Gastroesophageal sphincter (tissue), 4 donors: ENCODE measurements at regions not wholly inside any gene's neighbourhood (a gene's known extent, or its start where the extent isn't known, plus 50 kb on each side); places are given as distances from the start of the nearest gene placed in this dataset.

Experiments used
- ATAC-seq: fragments of 150-250 bp; one replicate; pipeline ENCODE4 v1.9.1; 2016; ENCODE audit warnings: mild to moderate bottlenecking, moderate library complexity
- H3K27ac ChIP-seq, 4 donors: fragments of 200-600 bp; sonication (generic) in 3 of 4; 1 replicate in 3 of 4; 2 replicates in 1 of 4; pipeline ENCODE4 v1.5.1; 2016 to 2019
- H3K27me3 ChIP-seq: fragments of 200-600 bp; sonication (generic); one replicate; pipeline ENCODE4 v1.5.1; 2019
- H3K36me3 ChIP-seq, 2 donors: fragments of 200-600 bp; sonication (generic); one replicate each; pipeline ENCODE4 v1.5.1; 2019; ENCODE audit warnings: control low read depth in 1 of 2
- H3K4me1 ChIP-seq, 3 donors: fragments of 200-600 bp; sonication (generic); 1 replicate in 2 of 3; 2 replicates in 1 of 3; pipeline ENCODE4 v1.5.1; 2016 to 2019; ENCODE audit warnings: control low read depth in 2 of 3
- H3K4me3 ChIP-seq, 2 donors: fragments of 200-600 bp; sonication (generic); one replicate each; pipeline ENCODE4 v1.5.1; 2019; ENCODE audit warnings: mild to moderate bottlenecking in 1 of 2, moderate library complexity in 1 of 2
- H3K9me3 ChIP-seq, 3 donors: fragments of 200-600 bp; sonication (generic); one replicate each; pipeline ENCODE4 v1.5.1; 2017 to 2019; ENCODE audit warnings: control low read depth in 2 of 3
- EP300 ChIP-seq: sonication (generic); formaldehyde crosslinking; IDR thresholded peaks from one replicate; pipeline ENCODE4 v1.6.1; 2017; ENCODE audit warnings: antibody characterized with exemption, mild to moderate bottlenecking
- POLR2A ChIP-seq, 2 donors: fragments of 450-650 bp; IDR thresholded peaks; one replicate each; pipeline ENCODE4 v1.6.1; 2017; ENCODE audit warnings: antibody characterized with exemption in 2 of 2, mild to moderate bottlenecking in 2 of 2, moderate library complexity in 1 of 2
- POLR2AphosphoS5 ChIP-seq: sonication (generic); formaldehyde crosslinking; IDR thresholded peaks from one replicate; pipeline ENCODE4 v1.6.1; 2017; ENCODE audit warnings: antibody characterized with exemption
- WGBS, 2 donors: methylation state at CpG; one replicate each; pipeline ENCODE4 v1.1.5; 2018; ENCODE audit warnings: low coverage in 1 of 2; 5-methylcytosine and 5-hydroxymethylcytosine counted together
- TF ChIP-seq, protein P1 (sequence below), 4 experiments: fragments of 200-600 bp in 2 of 4; fragments of 450-650 bp in 2 of 4; sonication (generic) in 1 of 4; IDR thresholded peaks; one replicate each; pipeline ENCODE4 v1.5.1; 2017 to 2019; ENCODE audit warnings: antibody characterized with exemption in 4 of 4, mild to moderate bottlenecking in 2 of 4, moderate library complexity in 2 of 4

DNA sequence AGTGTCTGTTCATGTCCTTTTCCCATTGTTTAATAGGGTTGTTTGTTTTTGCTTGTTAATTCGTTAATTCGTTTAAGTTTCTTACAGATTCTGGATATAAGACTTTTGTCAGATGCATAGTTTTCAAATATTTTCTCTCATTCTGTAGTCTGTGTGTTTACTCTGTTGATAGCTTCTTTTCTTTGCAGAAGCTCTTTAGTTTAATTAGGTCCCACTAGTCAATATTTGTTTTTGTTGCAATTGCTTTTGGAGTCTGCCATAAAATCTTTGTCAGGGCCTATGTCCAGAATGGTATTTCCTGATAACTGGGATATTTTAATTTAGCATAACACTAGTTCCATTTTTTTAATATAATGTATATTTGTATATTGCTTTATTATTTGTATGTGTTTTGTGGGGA lies 1380.1 kb downstream of the SUCLG1 start:
- Histone ChIP-seq H3K27me3 (no peaks in the 10 kb centered on the region), H3K27ac (no peak overlapping the region), H3K4me3 (no peak overlapping the region), H3K9me3 (no peaks in the 10 kb centered on the region), H3K4me1 (peaks cover 0 to 16% (median 0%) of the 10 kb centered on the region in 3 donors), H3K36me3 (no peaks in the 10 kb centered on the region)
- no peak for TF ChIP-seq POLR2A (IDR thresholded peaks at IDR 0.05)
- TF ChIP-seq POLR2AphosphoS5 = no peak
- TF ChIP-seq, protein P1, sequence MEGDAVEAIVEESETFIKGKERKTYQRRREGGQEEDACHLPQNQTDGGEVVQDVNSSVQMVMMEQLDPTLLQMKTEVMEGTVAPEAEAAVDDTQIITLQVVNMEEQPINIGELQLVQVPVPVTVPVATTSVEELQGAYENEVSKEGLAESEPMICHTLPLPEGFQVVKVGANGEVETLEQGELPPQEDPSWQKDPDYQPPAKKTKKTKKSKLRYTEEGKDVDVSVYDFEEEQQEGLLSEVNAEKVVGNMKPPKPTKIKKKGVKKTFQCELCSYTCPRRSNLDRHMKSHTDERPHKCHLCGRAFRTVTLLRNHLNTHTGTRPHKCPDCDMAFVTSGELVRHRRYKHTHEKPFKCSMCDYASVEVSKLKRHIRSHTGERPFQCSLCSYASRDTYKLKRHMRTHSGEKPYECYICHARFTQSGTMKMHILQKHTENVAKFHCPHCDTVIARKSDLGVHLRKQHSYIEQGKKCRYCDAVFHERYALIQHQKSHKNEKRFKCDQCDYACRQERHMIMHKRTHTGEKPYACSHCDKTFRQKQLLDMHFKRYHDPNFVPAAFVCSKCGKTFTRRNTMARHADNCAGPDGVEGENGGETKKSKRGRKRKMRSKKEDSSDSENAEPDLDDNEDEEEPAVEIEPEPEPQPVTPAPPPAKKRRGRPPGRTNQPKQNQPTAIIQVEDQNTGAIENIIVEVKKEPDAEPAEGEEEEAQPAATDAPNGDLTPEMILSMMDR (IDR thresholded peaks at IDR 0.05) = no peak
- no peak for TF ChIP-seq EP300
- no peak for ATAC-seq
- WGBS, 2 donors = 80 to 96% methylated on average over 1 to 2 of the region's 2 CpGs

DNA sequence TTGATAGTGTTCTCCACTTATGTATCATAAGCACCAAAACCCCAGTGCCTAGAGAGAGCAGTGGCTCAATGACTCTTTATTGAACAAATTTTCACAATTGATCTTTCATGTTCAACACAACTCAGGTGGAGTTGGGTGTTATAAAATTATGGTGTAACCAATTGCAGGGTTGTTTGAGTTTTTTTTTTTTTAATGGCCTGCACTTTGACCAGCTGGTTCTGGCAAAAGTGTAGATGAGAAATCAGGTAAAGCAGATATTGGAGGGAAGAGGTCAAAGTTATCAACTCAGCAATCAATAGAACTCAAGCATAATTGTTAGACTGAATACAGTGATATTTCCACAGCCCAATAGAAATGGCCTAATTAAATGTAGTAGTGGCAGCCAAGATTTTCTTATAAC lies 1386.3 kb downstream of the SUCLG1 start:
- Histone ChIP-seq H3K9me3 (no peaks in the 10 kb centered on the region), H3K27ac (no peak overlapping the region), H3K36me3 (no peaks in the 10 kb centered on the region), H3K4me1 (peaks cover 0 to 10% (median 0%) of the 10 kb centered on the region in 3 donors), H3K4me3 (no peak overlapping the region), H3K27me3 (no peaks in the 10 kb centered on the region)
- TF ChIP-seq POLR2AphosphoS5 (no peak), POLR2A (IDR thresholded peaks at IDR 0.05) (no peak), EP300 (no peak)
- TF ChIP-seq, protein P1 (IDR thresholded peaks at IDR 0.05) = no peak
- ATAC-seq = no peak

DNA sequence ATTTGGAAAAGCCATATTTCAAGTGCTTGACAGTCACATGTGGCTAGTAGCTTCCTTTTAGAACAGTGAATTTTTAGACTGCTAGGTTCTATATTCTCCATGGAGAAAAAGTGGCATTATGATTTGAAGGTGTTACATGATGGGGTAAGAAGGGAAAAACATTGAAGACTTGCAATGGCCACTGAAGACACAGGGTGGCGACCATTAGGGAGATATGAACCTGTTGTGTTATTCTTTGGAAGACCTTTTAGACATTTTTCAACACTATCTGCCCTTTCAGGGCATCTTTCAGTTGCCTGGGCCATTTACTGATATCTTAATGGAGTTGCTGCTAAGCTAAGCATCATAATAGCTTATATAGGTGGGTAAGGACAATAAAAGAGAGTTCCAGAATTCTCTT lies 1387.2 kb downstream of the SUCLG1 start:
- ATAC-seq = no peak
- no peaks in the 10 kb centered on the region for H3K27me3 ChIP-seq
- peaks cover 0 to 10% (median 0%) of the 10 kb centered on the region in 3 donors for H3K4me1 ChIP-seq
- TF ChIP-seq, protein P1 (IDR thresholded peaks at IDR 0.05) = no peak
- no peak for TF ChIP-seq POLR2A (IDR thresholded peaks at IDR 0.05)
- TF ChIP-seq POLR2AphosphoS5 = no peak
- TF ChIP-seq EP300 = no peak
- WGBS, 2 donors = 84 to 88% methylated on average over 1 of the region's 1 CpG
- no peaks in the 10 kb centered on the region for H3K36me3 ChIP-seq
- H3K9me3 ChIP-seq = no peaks in the 10 kb centered on the region
- H3K27ac ChIP-seq = no peak overlapping the region
- no peak overlapping the region for H3K4me3 ChIP-seq

DNA sequence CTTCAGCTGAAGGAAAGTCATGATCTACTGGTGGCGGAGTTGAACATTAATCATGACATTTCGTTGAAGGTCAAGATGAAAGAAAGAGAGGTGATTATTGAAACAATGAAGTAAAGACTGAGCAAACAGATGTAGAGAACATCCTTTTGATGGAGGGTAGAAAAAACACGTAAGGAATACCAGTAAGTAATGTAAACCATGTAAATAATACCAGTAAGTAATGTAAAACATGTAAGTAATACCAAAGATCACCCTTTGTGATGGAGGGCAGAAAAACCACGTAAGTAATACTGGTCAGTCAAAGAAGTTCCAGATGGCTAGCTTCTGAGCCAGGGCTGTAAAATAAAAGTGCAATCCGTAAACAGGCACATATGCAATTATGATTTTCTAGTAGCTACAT lies 1387.7 kb downstream of the SUCLG1 start:
- WGBS, 2 donors = 80 to 88% methylated on average over 5 of the region's 5 CpGs
- no peaks in the 10 kb centered on the region for H3K27me3 ChIP-seq
- no peaks in the 10 kb centered on the region for H3K9me3 ChIP-seq
- TF ChIP-seq POLR2AphosphoS5 = no peak
- TF ChIP-seq, protein P1 (IDR thresholded peaks at IDR 0.05) = no peak
- no peak for TF ChIP-seq POLR2A (IDR thresholded peaks at IDR 0.05)
- no peak for TF ChIP-seq EP300
- ATAC-seq = no peak
- H3K4me1 ChIP-seq = peaks cover 0 to 10% (median 0%) of the 10 kb centered on the region in 3 donors
- no peaks in the 10 kb centered on the region for H3K36me3 ChIP-seq
- H3K27ac ChIP-seq = no peak overlapping the region
- no peak overlapping the region for H3K4me3 ChIP-seq

DNA sequence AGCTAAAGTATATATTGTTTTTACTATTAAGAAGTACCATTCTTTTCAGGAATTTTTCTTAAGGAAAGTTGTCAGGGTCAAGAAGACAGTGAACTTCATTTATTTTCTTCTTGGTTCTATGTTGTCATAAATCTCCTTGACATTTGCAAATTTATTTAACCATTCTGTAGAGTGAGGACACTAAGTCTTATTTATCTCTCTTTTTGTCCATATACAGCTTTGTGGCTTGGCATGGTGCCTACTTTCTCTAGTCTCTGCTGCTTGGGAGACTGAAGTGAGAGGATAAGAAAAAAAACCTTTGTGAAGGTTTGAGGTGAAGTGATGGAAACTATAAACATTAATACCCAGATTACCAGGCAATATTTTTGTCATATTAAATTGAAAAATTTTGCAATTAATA lies 1389.4 kb downstream of the SUCLG1 start:
- H3K4me3 ChIP-seq = no peak overlapping the region
- H3K4me1 ChIP-seq = peaks cover 0 to 10% (median 0%) of the 10 kb centered on the region in 3 donors
- TF ChIP-seq EP300 = no peak
- H3K36me3 ChIP-seq = no peaks in the 10 kb centered on the region
- no peak for ATAC-seq
- H3K27me3 ChIP-seq = no peaks in the 10 kb centered on the region
- H3K27ac ChIP-seq = no peak overlapping the region
- H3K9me3 ChIP-seq = no peaks in the 10 kb centered on the region

DNA sequence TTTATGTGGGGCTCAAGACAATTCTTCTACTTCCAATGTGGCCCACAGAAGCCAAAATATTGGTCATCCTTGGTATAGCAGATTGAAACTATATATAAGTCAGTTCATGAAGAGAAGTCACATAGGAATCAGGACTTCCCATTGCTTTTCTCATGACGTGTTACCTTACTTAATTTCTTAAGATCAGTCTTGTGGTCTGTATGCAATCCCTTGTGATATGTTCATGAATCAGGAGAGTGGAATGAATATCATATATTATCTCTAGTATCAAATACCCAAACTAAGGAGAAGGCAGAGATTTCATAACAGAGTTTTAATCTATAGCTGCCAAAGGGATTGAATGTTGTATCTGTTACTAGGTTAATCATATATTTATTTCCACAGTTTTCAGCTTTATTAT lies 1390.4 kb downstream of the SUCLG1 start:
- H3K36me3 ChIP-seq = no peaks in the 10 kb centered on the region
- TF ChIP-seq EP300 (no peak), POLR2A (IDR thresholded peaks at IDR 0.05) (no peak), POLR2AphosphoS5 (no peak)
- TF ChIP-seq, protein P1 (IDR thresholded peaks at IDR 0.05) = no peak
- H3K9me3 ChIP-seq = no peaks in the 10 kb centered on the region
- no peak for ATAC-seq
- no peak overlapping the region for H3K27ac ChIP-seq
- 75 to 100% methylated on average over 1 of the region's 1 CpG for WGBS, 2 donors
- H3K4me3 ChIP-seq = no peak overlapping the region
- H3K27me3 ChIP-seq = no peaks in the 10 kb centered on the region
- peaks cover 0 to 10% (median 0%) of the 10 kb centered on the region in 3 donors for H3K4me1 ChIP-seq
